ENCODE measurements at regions not wholly inside any gene's neighbourhood (a gene's known extent, or its start where the extent isn't known, plus 50 kb on each side); places are given as distances from the start of the nearest gene placed in this dataset.

- no peak for TF ChIP-seq CTCF (IDR thresholded peaks at IDR 0.05; ENCODE audit: insufficient read depth, low read length, poor library complexity, severe bottlenecking)
- Histone ChIP-seq H3K4me3 (ENCODE audit: low read depth, low read length) (no peak overlapping the region), H3K27me3 (ENCODE audit: control insufficient read depth, insufficient read depth, low read length) (no peaks in the 10 kb centered on the region), H3K36me3 (ENCODE audit: control insufficient read depth, insufficient read depth, low read length) (no peaks in the 10 kb centered on the region)
- no peak for DNase-seq (ENCODE audit: low read depth)
Observed at GRCh38 chr13:34620074-34620850, 321.8 kb upstream of the NBEA start.

GRCh38 chr13:34620862-34621261 lies 321.2 kb upstream of the NBEA start:
- TF ChIP-seq CTCF (IDR thresholded peaks at IDR 0.05; ENCODE audit: insufficient read depth, low read length, poor library complexity, severe bottlenecking): no peak
- no peaks in the 10 kb centered on the region for H3K27me3 ChIP-seq (ENCODE audit: control insufficient read depth, insufficient read depth, low read length)
- no peak overlapping the region for H3K4me3 ChIP-seq (ENCODE audit: low read depth, low read length)
- DNase-seq (ENCODE audit: low read depth): no peak
- H3K36me3 ChIP-seq (ENCODE audit: control insufficient read depth, insufficient read depth, low read length): no peaks in the 10 kb centered on the region

DNA sequence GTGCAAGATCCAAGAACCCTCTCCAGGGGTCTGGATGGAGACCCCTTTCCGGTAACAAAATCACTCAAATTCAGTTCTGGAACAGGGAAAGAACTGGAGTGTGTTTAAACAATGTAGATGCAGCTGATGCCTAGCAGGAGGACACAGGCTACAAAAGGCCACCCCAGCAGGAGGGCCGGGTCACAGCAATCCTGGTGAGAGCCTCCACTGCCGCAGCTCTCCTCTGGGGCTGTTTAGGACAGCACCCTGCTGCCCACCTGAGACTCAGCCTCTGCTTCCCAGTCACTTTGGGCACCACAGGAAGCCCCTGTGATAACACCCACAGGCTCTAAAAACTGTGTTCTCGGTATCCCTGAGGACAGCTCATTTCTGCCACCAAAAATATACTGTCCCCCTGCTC lies 318.7 kb upstream of the NBEA start:
- no peak for TF ChIP-seq CTCF (IDR thresholded peaks at IDR 0.05; ENCODE audit: insufficient read depth, low read length, poor library complexity, severe bottlenecking)
- Histone ChIP-seq H3K27me3 (ENCODE audit: control insufficient read depth, insufficient read depth, low read length) (no peaks in the 10 kb centered on the region), H3K36me3 (ENCODE audit: control insufficient read depth, insufficient read depth, low read length) (no peaks in the 10 kb centered on the region), H3K4me3 (ENCODE audit: low read depth, low read length) (no peak overlapping the region)
- no peak for DNase-seq (ENCODE audit: low read depth)

DNA sequence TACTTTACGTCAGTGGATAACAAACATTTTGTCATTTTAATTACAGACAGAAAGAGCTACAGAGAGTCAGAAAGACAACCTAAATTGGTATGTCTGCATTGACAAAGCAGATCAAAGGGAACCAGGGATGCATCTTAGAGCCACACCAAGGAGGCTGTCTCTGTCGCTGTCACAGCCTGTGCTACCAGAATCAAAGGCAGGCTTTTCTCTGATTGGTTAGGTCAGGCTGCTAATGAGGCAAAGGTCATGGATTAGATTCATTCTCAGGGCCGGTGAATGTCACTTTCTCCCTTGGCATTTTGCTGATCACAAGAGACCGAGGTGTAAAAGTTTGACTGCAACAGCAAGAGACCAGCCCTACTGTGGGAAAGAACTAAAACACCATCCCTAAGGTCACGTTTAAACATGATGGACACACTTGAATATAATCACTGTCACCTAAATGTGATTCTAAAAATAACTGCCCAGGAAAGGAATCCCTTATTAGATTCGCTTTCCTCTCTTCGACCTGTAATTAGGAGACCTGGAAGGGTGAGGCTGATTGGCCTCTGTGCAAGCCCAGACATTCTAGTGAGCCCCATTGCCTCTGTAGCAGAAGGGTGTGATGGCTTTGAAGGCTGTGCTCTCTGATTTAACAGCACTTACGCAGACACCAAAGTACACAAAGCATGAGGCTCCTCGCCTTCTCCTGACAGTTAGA lies 314.4 kb upstream of the NBEA start:
- Histone ChIP-seq H3K4me3 (ENCODE audit: low read depth, low read length) (no peak overlapping the region), H3K36me3 (ENCODE audit: control insufficient read depth, insufficient read depth, low read length) (no peaks in the 10 kb centered on the region), H3K27me3 (ENCODE audit: control insufficient read depth, insufficient read depth, low read length) (no peaks in the 10 kb centered on the region)
- DNase-seq (ENCODE audit: low read depth): no peak
- no peak for TF ChIP-seq CTCF (IDR thresholded peaks at IDR 0.05; ENCODE audit: insufficient read depth, low read length, poor library complexity, severe bottlenecking)

GRCh38 chr13:34628209-34628682 lies 313.8 kb upstream of the NBEA start:
- Histone ChIP-seq H3K4me3 (ENCODE audit: low read depth, low read length) (no peak overlapping the region), H3K36me3 (ENCODE audit: control insufficient read depth, insufficient read depth, low read length) (no peaks in the 10 kb centered on the region), H3K27me3 (ENCODE audit: control insufficient read depth, insufficient read depth, low read length) (no peaks in the 10 kb centered on the region)
- no peak for DNase-seq (ENCODE audit: low read depth)
- no peak for TF ChIP-seq CTCF (IDR thresholded peaks at IDR 0.05; ENCODE audit: insufficient read depth, low read length, poor library complexity, severe bottlenecking)

Data from kidney epithelial cell (primary cell).